GM23248 (cell line): ENCODE measurements at regions not wholly inside any gene's neighbourhood (a gene's known extent, or its start where the extent isn't known, plus 50 kb on each side); places are given as distances from the start of the nearest gene placed in this dataset.

ENCODE experiments used
- EZH2 ChIP-seq: fragments of 200-600 bp; sonication (generic); IDR thresholded peaks from 2 replicates; pipeline ENCODE4 v1.6.1; 2018; ENCODE audit warnings: antibody characterized with exemption, mild to moderate bottlenecking; ENCODE audit not compliant: insufficient read depth, poor library complexity, severe bottlenecking
- EZH2phosphoT487 ChIP-seq: fragments of 200-600 bp; sonication (generic); IDR thresholded peaks from 2 replicates; pipeline ENCODE4 v1.6.1; 2018; ENCODE audit warnings: antibody characterized with exemption, moderate library complexity, mild to moderate bottlenecking, low read depth; ENCODE audit not compliant: insufficient read depth

DNA sequence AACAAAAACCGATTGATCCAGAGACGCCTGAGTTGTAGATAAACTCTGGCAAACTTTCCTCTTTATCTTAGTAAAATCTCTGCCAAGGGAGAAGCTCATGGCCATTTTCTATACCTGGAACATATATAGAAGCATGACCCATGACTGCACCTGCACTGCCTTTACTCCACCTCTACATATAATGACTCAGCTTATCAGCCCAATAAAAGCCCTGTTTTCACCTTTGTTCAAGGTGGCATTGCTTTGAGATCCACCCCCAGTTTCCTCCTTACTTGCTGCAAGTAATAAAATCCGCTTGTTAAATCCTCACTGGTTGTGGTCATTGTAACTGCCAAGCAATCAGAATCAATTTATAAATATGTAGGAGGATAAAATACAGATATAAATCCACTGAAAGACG, 1280.4 kb downstream of the NSUN3 start:
- no peak for TF ChIP-seq EZH2phosphoT487
- no peak for TF ChIP-seq EZH2
